ENCODE measurements at regions not wholly inside any gene's neighbourhood (a gene's known extent, or its start where the extent isn't known, plus 50 kb on each side); places are given as distances from the start of the nearest gene placed in this dataset.

GRCh38 chr20:12594410-12595088 is 414.2 kb upstream of the SPTLC3 start:
- Histone ChIP-seq H3K9me3 (ENCODE audit: insufficient read depth, low read length, severe bottlenecking) (no peaks in the 10 kb centered on the region), H2AFZ (ENCODE audit: low read depth, low read length) (no peak overlapping the region), H3K9ac (ENCODE audit: low read depth, low read length) (no peak overlapping the region), H3K4me1 (ENCODE audit: insufficient read depth, low read length) (no peaks in the 10 kb centered on the region), H3K79me2 (ENCODE audit: insufficient read depth, low read length) (no peaks in the 10 kb centered on the region), H3K36me3 (ENCODE audit: insufficient read depth, low read length) (no peaks in the 10 kb centered on the region), H4K20me1 (ENCODE audit: insufficient read depth, low read length) (no peaks in the 10 kb centered on the region), H3K27ac (ENCODE audit: low read length) (no peak overlapping the region), H3K4me2 (ENCODE audit: insufficient read depth, low read length) (no peak overlapping the region), H3K27me3 (ENCODE audit: insufficient read depth, low read length, poor library complexity) (no peaks in the 10 kb centered on the region), H3K4me3 (ENCODE audit: low read depth in 1 of 2, low read length in 2 of 2) (no peak overlapping the region)
- no peak for DNase-seq
- TF ChIP-seq CTCF (IDR thresholded peaks at IDR 0.05; ENCODE audit: borderline replicate concordance, extremely low read depth, low read length, poor library complexity, severe bottlenecking), result no peak
- ATAC-seq (ENCODE audit: insufficient read depth, low read depth), result no peak

DNA sequence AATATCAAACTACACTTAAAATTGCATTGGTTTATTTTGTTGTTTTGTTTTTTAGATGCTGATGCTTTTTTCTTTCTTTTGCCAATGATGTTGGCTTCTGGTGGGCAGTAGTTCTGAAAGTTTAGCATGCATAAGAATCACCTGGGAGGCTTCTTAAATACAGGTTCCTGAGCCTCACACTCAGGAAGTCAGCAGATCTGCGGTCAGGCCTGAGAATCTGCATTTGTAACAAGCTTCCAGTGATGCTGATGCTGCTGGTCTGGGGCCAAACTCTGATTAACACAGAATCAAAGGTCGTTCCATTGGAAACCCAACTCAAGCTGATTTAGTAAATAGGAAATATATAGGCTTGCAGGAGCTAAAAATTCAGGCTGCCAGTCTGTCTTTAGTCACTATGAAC is 412.9 kb upstream of the SPTLC3 start:
- H3K9ac ChIP-seq (ENCODE audit: low read depth, low read length), result no peak overlapping the region

GRCh38 chr20:12596863-12597262 is 411.9 kb upstream of the SPTLC3 start:
- TF ChIP-seq CTCF (IDR thresholded peaks at IDR 0.05; ENCODE audit: borderline replicate concordance, extremely low read depth, low read length, poor library complexity, severe bottlenecking) (no peak), EZH2 (IDR thresholded peaks at IDR 0.05; ENCODE audit: borderline replicate concordance, low read depth, low read length, severe bottlenecking) (no peak)
- no peaks in the 10 kb centered on the region for H3K9me3 ChIP-seq (ENCODE audit: insufficient read depth, low read length, severe bottlenecking)
- H3K27me3 ChIP-seq (ENCODE audit: insufficient read depth, low read length, poor library complexity), result no peaks in the 10 kb centered on the region
- ATAC-seq (ENCODE audit: insufficient read depth, low read depth), result no peak
- no peak overlapping the region for H3K4me3 ChIP-seq (ENCODE audit: low read depth in 1 of 2, low read length in 2 of 2)
- H4K20me1 ChIP-seq (ENCODE audit: insufficient read depth, low read length), result no peaks in the 10 kb centered on the region
- H3K79me2 ChIP-seq (ENCODE audit: insufficient read depth, low read length), result no peaks in the 10 kb centered on the region
- no peak overlapping the region for H3K4me2 ChIP-seq (ENCODE audit: insufficient read depth, low read length)
- H3K9ac ChIP-seq (ENCODE audit: low read depth, low read length), result no peak overlapping the region
- no peak overlapping the region for H3K27ac ChIP-seq (ENCODE audit: low read length)
- H2AFZ ChIP-seq (ENCODE audit: low read depth, low read length), result no peak overlapping the region
- no peak for DNase-seq
- no peaks in the 10 kb centered on the region for H3K4me1 ChIP-seq (ENCODE audit: insufficient read depth, low read length)
- no peaks in the 10 kb centered on the region for H3K36me3 ChIP-seq (ENCODE audit: insufficient read depth, low read length)

More for the DNA sequence above, 412.9 kb upstream of the SPTLC3 start:
- no peak for TF ChIP-seq CTCF (IDR thresholded peaks at IDR 0.05; ENCODE audit: borderline replicate concordance, extremely low read depth, low read length, poor library complexity, severe bottlenecking)
- no peak for TF ChIP-seq EZH2 (IDR thresholded peaks at IDR 0.05; ENCODE audit: borderline replicate concordance, low read depth, low read length, severe bottlenecking)
- no peaks in the 10 kb centered on the region for H3K27me3 ChIP-seq (ENCODE audit: insufficient read depth, low read length, poor library complexity)
- no peaks in the 10 kb centered on the region for H3K36me3 ChIP-seq (ENCODE audit: insufficient read depth, low read length)
- H3K79me2 ChIP-seq (ENCODE audit: insufficient read depth, low read length), result no peaks in the 10 kb centered on the region
- H3K4me2 ChIP-seq (ENCODE audit: insufficient read depth, low read length), result no peak overlapping the region
- H2AFZ ChIP-seq (ENCODE audit: low read depth, low read length), result no peak overlapping the region
- no peaks in the 10 kb centered on the region for H3K4me1 ChIP-seq (ENCODE audit: insufficient read depth, low read length)
- H3K27ac ChIP-seq (ENCODE audit: low read length), result no peak overlapping the region
- H3K4me3 ChIP-seq (ENCODE audit: low read depth in 1 of 2, low read length in 2 of 2), result no peak overlapping the region
- DNase-seq (no peak), ATAC-seq (ENCODE audit: insufficient read depth, low read depth) (no peak)
- H4K20me1 ChIP-seq (ENCODE audit: insufficient read depth, low read length), result no peaks in the 10 kb centered on the region
- no peaks in the 10 kb centered on the region for H3K9me3 ChIP-seq (ENCODE audit: insufficient read depth, low read length, severe bottlenecking)
